ENCODE measurements at regions not wholly inside any gene's neighbourhood (a gene's known extent, or its start where the extent isn't known, plus 50 kb on each side); places are given as distances from the start of the nearest gene placed in this dataset.

GRCh38 chr15:95946241-95946640 lies 384.3 kb upstream of the NR2F2 start:
- TF ChIP-seq, protein P1, sequence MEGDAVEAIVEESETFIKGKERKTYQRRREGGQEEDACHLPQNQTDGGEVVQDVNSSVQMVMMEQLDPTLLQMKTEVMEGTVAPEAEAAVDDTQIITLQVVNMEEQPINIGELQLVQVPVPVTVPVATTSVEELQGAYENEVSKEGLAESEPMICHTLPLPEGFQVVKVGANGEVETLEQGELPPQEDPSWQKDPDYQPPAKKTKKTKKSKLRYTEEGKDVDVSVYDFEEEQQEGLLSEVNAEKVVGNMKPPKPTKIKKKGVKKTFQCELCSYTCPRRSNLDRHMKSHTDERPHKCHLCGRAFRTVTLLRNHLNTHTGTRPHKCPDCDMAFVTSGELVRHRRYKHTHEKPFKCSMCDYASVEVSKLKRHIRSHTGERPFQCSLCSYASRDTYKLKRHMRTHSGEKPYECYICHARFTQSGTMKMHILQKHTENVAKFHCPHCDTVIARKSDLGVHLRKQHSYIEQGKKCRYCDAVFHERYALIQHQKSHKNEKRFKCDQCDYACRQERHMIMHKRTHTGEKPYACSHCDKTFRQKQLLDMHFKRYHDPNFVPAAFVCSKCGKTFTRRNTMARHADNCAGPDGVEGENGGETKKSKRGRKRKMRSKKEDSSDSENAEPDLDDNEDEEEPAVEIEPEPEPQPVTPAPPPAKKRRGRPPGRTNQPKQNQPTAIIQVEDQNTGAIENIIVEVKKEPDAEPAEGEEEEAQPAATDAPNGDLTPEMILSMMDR (IDR thresholded peaks at IDR 0.05): no peak
- no peak for TF ChIP-seq POLR2A (IDR thresholded peaks at IDR 0.05)
- Histone ChIP-seq H3K4me1 (replicated peaks in 1 of 2) (no peaks in the 10 kb centered on the region), H3K27ac (no peak overlapping the region), H3K27me3 (no peaks in the 10 kb centered on the region), H3K4me3 (no peak overlapping the region), H3K36me3 (replicated peaks in 1 of 2) (no peaks in the 10 kb centered on the region), H3K9me3 (replicated peaks in 1 of 3) (no peaks in the 10 kb centered on the region)
- intact Hi-C loops (cut with DNase I): no loop called here
- DNase-seq: no peak
- WGBS, 4 donors: 88 to 93% (median 90%) methylated on average over 2 of the region's 2 CpGs

GRCh38 chr15:95946926-95947325 lies 383.6 kb upstream of the NR2F2 start:
- 77 to 83% (median 81%) methylated on average over 2 of the region's 2 CpGs for WGBS, 4 donors
- no peak overlapping the region for H3K27ac ChIP-seq
- no peaks in the 10 kb centered on the region for H3K36me3 ChIP-seq (replicated peaks in 1 of 2)
- H3K9me3 ChIP-seq (replicated peaks in 1 of 3): no peaks in the 10 kb centered on the region
- H3K4me3 ChIP-seq: no peak overlapping the region
- intact Hi-C loops (cut with DNase I): no loop called here
- no peaks in the 10 kb centered on the region for H3K4me1 ChIP-seq (replicated peaks in 1 of 2)
- TF ChIP-seq, protein P1 (IDR thresholded peaks at IDR 0.05): no peak
- TF ChIP-seq POLR2A (IDR thresholded peaks at IDR 0.05): no peak
- H3K27me3 ChIP-seq: no peaks in the 10 kb centered on the region
- no peak for DNase-seq

DNA sequence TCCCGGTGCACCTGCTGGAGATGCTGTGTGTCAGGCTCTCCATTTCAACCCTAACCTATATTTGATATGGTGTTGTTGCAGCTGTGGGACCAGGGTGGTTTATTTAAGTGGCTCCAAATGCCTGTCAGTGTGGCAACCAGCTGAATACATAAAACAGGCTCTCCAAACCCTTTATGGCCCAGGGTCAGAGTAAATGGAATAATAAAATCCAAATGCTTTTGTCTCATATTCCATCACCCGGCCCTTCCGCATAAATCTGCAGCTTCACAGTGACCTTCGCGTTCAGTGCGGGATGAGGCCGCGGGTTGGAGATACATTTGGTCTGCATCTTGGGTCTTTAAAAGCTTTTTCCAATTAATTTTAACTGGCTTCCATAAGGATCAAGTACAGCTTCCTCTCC lies 382.1 kb upstream of the NR2F2 start:
- no peak for DNase-seq
- intact Hi-C loops (cut with DNase I): no loop called here
- Histone ChIP-seq H3K4me1 (replicated peaks in 1 of 2) (no peaks in the 10 kb centered on the region), H3K36me3 (replicated peaks in 1 of 2) (no peaks in the 10 kb centered on the region), H3K9me3 (replicated peaks in 1 of 3) (no peaks in the 10 kb centered on the region), H3K4me3 (no peak overlapping the region), H3K27ac (no peak overlapping the region), H3K27me3 (no peaks in the 10 kb centered on the region)
- 80 to 88% (median 85%) methylated on average over 8 of the region's 8 CpGs for WGBS, 4 donors
- TF ChIP-seq POLR2A (IDR thresholded peaks at IDR 0.05): no peak
- TF ChIP-seq, protein P1 (IDR thresholded peaks at IDR 0.05): no peak

GRCh38 chr15:95953032-95953431 lies 377.5 kb upstream of the NR2F2 start:
- intact Hi-C loops (cut with DNase I): no loop called here
- H3K9me3 ChIP-seq (replicated peaks in 1 of 3): no peaks in the 10 kb centered on the region
- no peaks in the 10 kb centered on the region for H3K4me1 ChIP-seq (replicated peaks in 1 of 2)
- no peak overlapping the region for H3K4me3 ChIP-seq
- DNase-seq: no peak
- TF ChIP-seq, protein P1 (IDR thresholded peaks at IDR 0.05): no peak
- no peak for TF ChIP-seq POLR2A (IDR thresholded peaks at IDR 0.05)
- H3K27ac ChIP-seq: no peak overlapping the region
- no peaks in the 10 kb centered on the region for H3K27me3 ChIP-seq
- WGBS, 4 donors: 70 to 83% (median 78%) methylated on average over 4 of the region's 4 CpGs
- H3K36me3 ChIP-seq (replicated peaks in 1 of 2): no peaks in the 10 kb centered on the region
